ENCODE measurements at regions not wholly inside any gene's neighbourhood (a gene's known extent, or its start where the extent isn't known, plus 50 kb on each side); places are given as distances from the start of the nearest gene placed in this dataset.

DNA sequence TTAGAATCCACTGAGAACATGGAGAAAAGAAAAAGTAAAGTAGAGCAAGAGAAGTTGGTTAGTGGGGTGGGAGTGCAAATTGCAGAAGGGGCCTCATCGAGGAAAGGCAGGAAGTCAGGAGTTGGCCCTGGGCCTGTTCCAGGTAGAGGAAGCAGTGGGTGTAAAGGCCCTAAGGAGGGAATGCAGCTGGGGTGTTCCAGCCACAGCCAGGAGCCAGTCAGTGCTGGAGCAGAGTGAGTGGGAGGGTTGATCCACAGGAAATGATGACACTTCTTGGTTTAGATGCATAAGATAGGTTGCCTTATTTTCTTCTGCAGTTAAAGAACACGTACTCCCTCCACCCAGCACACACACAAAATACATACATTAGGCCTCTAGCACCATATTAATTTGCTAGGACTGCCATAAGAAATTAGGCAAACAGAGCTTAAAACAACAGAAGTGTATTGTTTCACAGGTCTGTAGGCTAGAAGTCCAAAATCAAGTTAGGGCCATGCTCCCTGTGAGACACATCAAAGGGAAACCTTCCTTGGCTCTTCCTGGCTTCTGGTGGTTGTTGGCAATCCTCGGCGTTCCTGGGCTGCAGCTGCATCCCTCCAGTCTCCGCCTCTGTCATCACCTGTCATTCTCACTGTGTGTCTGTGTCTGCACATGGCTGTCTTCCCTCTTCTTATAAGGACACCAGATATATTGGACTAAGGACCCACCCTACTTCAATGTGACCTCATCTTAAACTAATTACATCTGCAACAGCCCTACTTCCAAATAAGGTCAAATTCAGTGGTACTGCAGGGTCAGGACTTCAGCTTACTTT is 205.9 kb downstream of the AASDH start:
- TF ChIP-seq MYC (IDR thresholded peaks at IDR 0.05; ENCODE audit: low read depth, low read length) (0 out of 2 replicates have a peak, but pooled peaks have one; percentile 10), CTCF (IDR thresholded peaks at IDR 0.05; ENCODE audit: low read depth, low read length) (no peak)
